ENCODE measurements at regions not wholly inside any gene's neighbourhood (a gene's known extent, or its start where the extent isn't known, plus 50 kb on each side); places are given as distances from the start of the nearest gene placed in this dataset.

- DNase-seq (ENCODE audit: low spot score), result no peak
These were observed 625.4 kb downstream of the BRD1 start for GRCh38 chr22:49202226-49202625.

GRCh38 chr22:49201046-49201970, 626.4 kb downstream of the BRD1 start:
- DNase-seq (ENCODE audit: low spot score), result no peak

- no peak for DNase-seq (ENCODE audit: low spot score)
These were observed 628.4 kb downstream of the BRD1 start for GRCh38 chr22:49199224-49199623.

GRCh38 chr22:49198705-49199084, 629.0 kb downstream of the BRD1 start:
- no peak for DNase-seq (ENCODE audit: low spot score)

GRCh38 chr22:49197986-49198704, 629.5 kb downstream of the BRD1 start:
- DNase-seq (ENCODE audit: low spot score), result no peak

GRCh38 chr22:49197505-49197904, 630.2 kb downstream of the BRD1 start:
- peak; percentile 1 for DNase-seq (ENCODE audit: low spot score)

- DNase-seq (ENCODE audit: low spot score), result no peak
These were observed 631.6 kb downstream of the BRD1 start for GRCh38 chr22:49196046-49196511.

- DNase-seq (ENCODE audit: low spot score), result no peak
These were observed 632.0 kb downstream of the BRD1 start for GRCh38 chr22:49195636-49196035.

GRCh38 chr22:49193901-49194465, 633.7 kb downstream of the BRD1 start:
- no peak for DNase-seq (ENCODE audit: low spot score)

- no peak for DNase-seq (ENCODE audit: low spot score)
These were observed 634.3 kb downstream of the BRD1 start for GRCh38 chr22:49193348-49193747.

GRCh38 chr22:49192857-49193250, 634.8 kb downstream of the BRD1 start:
- no peak for DNase-seq (ENCODE audit: low spot score)

GRCh38 chr22:49192180-49192856, 635.4 kb downstream of the BRD1 start:
- no peak for DNase-seq (ENCODE audit: low spot score)

- no peak for DNase-seq (ENCODE audit: low spot score)
These were observed 636.1 kb downstream of the BRD1 start for GRCh38 chr22:49191506-49191980.

- no peak for DNase-seq (ENCODE audit: low spot score)
These were observed 636.7 kb downstream of the BRD1 start for GRCh38 chr22:49190816-49191505.

- no peak for DNase-seq (ENCODE audit: low spot score)
These were observed 637.8 kb downstream of the BRD1 start for GRCh38 chr22:49189871-49190270.

- no peak for DNase-seq (ENCODE audit: low spot score)
These were observed 639.1 kb downstream of the BRD1 start for GRCh38 chr22:49188591-49188990.

- no peak for DNase-seq (ENCODE audit: low spot score)
These were observed 639.6 kb downstream of the BRD1 start for GRCh38 chr22:49188091-49188490.

- no peak for DNase-seq (ENCODE audit: low spot score)
These were observed 640.9 kb downstream of the BRD1 start for GRCh38 chr22:49186762-49187161.

GRCh38 chr22:49186293-49186692, 641.4 kb downstream of the BRD1 start:
- no peak for DNase-seq (ENCODE audit: low spot score)

- no peak for DNase-seq (ENCODE audit: low spot score)
These were observed 642.2 kb downstream of the BRD1 start for GRCh38 chr22:49185312-49185969.

- no peak for DNase-seq (ENCODE audit: low spot score)
These were observed 642.9 kb downstream of the BRD1 start for GRCh38 chr22:49184736-49185135.

Data from umbilical cord (tissue), 1 donor.